GM21723 (cell line): ENCODE measurements at regions not wholly inside any gene's neighbourhood (a gene's known extent, or its start where the extent isn't known, plus 50 kb on each side); places are given as distances from the start of the nearest gene placed in this dataset.

ENCODE experiments used
- ATAC-seq: cut with Tn5 transposase; IDR thresholded peaks from one replicate; pipeline ENCODE4 v1.9.1; 2021; ENCODE audit warnings: mild to moderate bottlenecking, moderate library complexity; ENCODE audit not compliant: unreplicated experiment

DNA sequence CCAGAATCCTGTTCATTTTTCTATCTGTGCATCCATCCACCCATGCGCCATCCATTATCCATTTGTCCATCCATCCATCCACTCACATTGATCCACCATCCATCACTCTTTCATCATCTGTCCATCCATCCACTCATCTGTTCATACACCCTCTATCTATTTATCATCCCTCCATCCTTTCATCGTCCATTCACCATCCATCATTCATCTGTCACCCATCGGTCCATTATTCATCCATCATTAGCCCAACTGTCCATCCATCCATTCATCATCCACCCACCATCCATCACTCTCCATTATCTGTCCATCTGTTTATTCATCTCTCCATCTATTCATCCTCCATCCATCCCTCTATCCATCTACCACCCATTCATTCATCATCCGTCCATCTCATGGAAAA, 125.7 kb upstream of the TMPRSS2 start:
- ATAC-seq, result no peak

DNA sequence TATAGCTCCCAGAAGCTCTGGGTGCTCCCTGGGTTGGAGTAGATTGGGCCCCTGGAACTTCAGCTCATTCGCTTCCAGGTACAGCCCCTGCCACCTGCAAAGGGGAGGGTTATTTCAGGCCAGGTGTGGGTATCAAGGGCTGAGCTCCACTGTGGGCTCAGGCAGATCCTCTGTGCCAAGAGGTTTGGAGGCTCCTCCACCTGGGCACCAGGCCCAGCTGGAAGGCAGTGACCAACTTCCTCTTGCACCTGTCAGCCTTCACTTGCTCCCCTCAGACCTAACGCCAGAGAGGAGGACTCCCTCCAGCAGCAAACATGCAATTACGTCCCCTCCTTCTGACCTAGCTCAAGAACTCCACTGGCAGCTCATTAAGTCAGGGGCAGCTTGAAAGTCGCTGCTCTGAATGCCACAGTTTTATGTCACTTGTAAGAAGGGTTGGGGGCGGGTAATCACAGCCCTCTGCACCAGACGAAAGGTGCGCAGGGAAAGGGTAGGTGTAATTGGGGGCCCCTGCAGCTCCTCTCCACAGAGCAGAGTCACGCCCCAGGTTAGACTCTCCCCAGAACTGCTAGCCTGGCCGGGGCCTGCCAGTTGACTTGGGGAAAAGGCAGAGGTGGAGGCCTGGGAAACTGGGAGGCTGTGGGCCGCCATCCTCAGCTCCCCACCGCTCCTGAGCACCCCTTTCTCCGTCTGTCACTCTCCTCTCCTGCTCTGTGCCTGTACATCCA, 125.0 kb upstream of the TMPRSS2 start:
- no peak for ATAC-seq

DNA sequence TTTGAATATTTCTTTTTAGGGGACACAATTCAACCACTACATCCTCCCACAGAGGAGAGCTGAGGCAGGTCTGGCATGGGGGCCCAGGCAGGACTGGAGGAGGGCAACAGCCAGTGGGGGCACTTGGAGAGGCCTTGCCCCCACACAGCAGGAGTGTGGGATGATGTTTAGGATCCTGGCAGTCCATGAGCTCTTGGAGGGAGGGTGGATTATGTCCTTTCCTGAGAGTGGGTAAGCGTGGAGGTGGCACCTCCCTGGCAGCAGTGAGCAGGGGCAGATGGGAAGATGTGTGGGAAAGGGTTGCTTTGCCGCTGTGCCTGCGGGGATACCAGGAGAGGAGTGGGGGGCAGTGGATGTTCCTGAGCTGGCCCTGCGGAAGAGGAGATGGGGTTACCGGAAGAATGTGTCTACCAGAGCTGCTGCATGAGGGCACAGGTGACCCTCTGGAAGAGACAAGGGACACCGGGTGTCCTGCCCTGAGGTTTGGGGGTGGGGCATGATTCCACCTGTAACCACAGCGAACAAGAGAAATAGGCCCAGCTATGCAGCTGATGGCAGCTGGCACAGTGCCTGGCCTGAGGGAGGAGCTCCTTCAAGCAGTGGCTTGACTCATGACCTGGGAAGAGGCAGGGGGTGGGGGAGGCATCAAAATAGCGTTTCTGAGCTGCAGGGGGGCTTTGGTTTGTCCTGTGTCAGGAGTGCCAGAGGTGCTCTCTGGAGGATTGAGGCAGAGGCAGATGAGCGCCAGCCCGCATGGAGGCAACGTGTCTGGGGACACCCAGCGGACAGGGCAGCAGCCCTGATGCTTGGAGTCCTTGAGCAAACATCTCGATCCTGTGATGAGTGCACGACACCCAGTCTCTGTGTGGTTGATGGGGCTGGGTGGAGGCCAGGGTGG, 123.9 kb upstream of the TMPRSS2 start:
- no peak for ATAC-seq

DNA sequence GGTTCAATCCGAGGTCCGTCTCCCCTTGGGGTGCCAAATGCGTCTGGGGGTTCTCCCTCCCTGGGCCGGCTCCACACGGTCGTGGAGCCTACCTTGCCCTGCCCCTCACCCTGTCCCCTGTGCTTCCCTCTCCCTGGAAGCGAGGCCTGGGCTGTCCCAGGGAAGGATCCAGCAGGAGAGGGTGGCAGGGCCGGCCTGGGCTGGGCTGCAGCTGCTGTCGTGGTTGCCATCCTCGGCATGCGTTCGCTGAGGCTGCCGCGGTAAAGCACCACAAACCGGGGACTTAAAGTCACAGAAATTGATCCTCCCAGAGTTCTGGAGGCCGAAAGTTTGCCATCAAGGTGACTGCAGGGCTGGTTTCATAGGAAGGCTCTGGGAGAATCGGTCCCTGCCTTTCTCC, 123.0 kb upstream of the TMPRSS2 start:
- ATAC-seq, result no peak

DNA sequence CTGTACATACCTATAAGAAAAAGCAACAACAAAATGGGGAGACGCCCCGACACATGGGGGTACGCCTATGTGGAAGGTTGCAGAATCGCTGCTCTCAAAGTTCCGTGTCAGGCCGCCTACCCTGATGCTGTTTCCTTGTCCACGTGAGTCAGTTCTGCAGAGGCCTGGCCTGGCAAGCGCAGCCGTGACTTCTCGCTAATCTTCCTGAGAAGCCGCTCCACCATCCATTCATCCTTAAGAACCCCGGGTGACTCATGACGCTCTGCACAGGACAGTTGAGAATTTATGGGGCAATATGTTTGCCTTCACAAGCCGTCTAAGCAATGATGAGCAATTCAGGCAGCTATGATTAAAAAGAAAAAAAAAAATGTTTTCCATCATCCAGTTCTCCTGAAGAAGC, 122.3 kb upstream of the TMPRSS2 start:
- no peak for ATAC-seq

DNA sequence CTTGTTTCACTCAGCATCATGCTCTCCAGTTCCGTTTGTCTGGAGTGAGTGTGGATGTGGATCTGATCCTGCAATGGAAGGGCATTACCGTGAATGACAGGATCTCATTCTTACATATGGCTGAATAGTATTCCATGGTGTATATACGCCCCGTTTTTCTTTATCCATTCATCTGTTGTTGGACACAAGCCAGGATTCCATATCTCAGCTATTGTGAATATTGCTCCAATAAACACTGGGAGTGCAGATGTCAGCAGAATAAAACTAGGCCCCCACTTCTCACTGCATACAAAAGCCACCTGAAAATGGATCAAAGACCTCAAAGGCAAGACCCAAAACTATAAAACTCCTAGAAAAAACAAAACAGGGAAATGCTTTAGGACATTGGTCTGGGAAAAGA, 120.3 kb upstream of the TMPRSS2 start:
- ATAC-seq, result no peak

DNA sequence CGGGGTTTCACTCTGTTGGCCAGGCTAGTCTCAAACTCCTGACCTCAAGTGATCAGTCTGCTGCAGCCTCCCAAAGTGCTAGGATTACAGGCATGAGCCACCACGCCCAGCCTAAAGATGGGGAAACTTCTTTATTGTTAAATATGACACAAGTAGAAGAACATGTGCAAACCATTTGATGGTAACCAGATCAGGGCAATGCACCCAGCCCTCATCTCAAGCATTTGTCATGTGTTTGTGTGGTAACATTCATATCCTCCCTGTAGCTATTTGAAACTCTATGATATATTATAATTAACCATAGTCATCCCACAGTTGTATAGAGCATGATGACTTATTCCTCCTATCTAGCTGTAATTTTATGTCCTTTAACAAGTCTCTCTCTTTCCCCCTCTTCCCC, 119.5 kb upstream of the TMPRSS2 start:
- no peak for ATAC-seq

DNA sequence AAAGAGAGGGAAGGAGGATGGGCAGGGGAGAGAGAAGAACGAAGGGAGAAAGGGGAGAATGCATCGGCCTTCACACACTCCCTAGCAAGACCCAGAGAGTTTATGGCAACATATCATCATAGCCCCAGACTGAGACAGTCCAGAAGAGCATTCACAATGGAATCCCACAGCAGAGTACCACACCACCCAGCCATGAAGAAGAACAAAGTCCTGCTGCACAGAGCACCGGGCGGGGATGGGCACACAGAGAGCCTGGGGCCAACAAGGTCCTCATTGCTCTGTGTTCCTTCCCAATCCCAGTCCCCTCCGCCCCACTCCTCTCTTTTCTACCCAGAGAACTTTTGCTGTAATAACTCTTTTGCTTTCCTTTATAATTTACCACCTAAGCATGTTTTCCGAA, 118.1 kb upstream of the TMPRSS2 start:
- no peak for ATAC-seq

DNA sequence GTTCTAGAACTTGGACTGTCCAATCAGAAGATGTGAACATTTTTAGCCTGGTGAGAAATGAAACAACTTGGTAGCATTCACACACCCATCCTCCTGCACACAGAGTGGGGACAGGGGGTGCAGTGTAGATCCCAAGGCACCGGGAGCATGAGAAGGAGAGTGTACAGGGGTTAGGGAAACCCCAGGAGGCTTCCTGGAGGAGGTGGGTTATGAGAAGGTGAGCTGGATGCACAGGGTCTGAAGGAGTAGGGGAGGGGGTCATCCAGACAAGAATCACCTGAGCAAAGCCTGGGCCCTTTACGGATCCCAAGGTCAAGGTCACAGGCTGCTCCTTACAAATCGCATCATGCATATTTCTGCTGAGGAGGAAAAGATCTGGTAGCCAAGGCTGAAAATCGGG, 117.5 kb upstream of the TMPRSS2 start:
- no peak for ATAC-seq

DNA sequence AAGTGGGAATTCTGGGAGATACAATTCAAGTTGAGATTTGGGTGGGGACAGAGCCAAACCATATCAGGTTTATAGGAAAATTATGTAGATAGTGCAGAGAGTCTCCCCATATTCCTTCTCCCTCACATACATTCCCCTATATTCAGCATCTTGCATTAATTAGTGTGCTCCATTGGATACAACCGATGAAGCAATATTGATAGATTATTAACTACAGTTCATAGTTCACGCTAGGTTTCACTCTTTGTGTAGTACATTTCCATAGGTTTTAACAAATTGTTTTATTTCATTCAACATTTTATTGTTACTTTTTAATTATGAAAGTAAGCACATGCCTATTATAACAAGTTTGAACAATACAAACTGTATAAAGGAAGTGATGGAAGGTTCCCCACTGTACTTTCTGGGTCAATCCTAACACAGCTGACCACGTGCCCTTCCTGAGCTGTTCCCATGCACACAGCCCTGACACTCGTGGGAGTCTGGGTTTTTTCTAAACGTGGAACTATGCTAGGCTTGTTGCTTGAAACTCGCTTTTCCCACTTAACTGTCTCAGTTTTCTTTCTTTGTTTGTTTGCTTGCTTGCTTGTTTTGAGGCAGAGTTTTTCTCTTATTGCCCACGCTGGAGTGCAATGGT, 116.8 kb upstream of the TMPRSS2 start:
- ATAC-seq, result no peak

DNA sequence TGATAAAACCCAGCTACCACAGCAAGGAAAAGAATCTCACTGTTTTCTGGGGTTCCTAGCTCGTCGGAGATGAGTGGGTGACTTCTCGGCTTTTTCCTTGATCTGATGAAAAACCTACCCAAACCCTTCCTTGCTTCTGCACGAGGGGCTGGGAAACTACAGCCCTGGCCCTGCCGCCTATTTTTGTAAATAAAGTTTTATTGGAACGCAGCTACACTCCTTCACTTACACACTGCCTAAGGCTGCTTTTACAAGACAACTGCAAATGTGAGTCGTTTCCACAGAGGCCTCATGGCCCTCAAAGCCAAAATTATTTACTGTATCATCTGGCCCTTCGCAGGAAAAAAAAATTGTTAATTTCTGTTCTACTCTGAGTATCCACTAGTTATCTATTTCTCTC, 116.0 kb upstream of the TMPRSS2 start:
- ATAC-seq, result no peak

DNA sequence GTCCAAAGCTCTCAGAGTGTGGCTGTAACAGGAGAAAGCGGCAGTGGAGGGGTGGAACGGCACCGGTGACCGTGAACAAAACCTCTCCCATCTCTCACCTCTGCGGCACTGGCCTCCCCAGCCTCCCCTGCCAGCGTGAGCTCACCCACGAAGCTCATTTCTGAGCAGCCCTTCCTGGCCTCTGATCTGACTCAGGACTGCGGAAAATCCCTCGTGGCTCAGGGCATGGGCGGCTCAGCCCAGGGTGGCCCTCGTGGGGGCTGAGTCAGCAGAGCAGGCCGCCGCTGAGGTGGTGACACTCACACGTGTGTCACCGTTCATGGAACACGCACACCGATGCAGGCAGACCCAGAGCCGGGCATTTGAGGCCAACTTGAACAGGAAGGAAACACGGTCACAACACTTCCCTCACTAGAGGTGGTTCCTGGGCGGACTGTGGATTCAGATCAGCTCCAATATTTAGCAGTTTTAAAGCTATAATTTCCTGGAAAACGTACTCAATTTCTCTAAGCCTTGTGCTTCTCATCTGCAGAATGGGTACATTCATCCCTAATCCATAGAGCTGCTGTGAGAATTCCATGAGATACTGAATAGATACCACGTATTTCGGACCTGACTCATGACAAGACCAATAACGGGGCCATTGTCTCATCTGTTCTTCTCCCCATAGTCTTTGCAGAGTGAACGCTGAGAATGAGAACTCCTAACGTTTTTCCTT, 115.0 kb upstream of the TMPRSS2 start:
- no peak for ATAC-seq

DNA sequence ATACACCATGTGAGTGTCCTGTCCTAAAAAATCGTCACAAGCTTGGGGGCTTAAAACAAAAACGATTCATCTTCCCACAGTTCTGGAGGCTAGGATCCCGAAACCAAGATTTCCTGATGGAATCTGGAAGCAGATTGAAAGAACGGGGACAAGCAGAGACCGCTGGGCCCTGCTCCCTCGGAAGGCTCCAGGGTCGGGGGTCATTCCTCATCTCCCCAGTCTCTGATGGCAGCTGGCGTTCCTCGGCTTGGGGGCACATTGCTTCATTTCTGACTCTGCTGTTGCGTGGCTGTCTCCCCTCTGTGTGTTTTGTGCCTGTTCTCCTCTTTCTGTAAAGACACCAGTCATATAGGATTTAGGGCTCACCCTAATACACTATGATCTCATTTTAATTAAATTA, 114.2 kb upstream of the TMPRSS2 start:
- ATAC-seq, result no peak

DNA sequence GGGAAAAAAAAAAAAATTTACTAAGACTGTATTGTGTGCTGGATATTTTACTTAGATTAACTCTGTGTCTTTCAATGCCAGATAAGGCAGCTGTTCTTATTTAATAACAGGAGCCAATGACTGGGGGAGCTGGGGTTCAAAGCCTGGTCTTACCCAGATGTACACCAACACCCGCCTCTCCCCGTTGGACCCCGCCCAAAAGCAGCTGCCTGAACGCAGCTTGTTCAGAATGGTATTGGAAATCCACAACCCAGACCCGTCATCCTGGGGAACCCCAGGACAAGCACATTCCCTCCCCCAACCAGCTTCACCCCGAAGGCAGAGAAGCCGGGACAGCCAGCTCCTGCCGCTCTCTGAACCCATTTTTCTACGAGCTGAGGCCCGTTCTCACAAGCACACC, 113.6 kb upstream of the TMPRSS2 start:
- no peak for ATAC-seq

DNA sequence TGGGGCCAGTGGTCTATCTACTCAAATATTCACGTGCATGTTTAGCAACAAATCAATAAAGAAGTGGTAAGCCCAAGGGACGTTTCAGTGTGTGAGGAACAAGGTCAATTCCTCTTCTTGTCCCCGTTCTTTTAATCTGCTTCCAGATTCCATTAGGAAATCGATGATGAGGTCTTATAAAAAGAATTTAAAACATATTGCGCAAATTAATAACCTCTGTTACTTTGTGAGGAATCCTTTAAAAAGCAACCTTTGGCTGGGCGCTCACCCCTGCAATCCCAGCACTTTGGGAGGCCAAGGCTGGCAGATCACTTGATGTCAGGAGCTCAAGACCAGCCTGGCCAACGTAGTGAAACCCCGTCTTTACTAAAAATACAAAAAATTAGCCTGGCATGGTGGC, 113.0 kb upstream of the TMPRSS2 start:
- ATAC-seq, result no peak

DNA sequence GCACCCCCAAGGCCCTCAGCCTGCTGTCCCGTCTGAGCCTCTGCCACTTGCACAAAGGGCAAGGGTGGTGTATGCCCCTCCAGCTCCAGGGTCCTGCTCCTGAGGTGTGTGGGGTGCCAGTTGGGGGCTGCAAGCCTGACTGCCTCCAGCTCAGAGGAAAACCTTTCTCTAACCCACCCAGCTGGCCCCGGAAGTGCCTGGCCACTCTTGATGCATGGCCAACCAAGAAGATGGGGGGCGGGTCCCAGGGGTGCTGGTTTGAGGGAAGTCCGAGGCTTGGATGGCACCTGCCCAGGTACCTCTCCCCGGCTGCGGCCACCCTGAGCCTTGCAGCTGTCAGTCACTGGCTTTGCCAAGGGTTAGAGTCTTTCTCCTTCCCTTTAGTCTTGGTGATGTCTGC, 112.6 kb upstream of the TMPRSS2 start:
- no peak for ATAC-seq

DNA sequence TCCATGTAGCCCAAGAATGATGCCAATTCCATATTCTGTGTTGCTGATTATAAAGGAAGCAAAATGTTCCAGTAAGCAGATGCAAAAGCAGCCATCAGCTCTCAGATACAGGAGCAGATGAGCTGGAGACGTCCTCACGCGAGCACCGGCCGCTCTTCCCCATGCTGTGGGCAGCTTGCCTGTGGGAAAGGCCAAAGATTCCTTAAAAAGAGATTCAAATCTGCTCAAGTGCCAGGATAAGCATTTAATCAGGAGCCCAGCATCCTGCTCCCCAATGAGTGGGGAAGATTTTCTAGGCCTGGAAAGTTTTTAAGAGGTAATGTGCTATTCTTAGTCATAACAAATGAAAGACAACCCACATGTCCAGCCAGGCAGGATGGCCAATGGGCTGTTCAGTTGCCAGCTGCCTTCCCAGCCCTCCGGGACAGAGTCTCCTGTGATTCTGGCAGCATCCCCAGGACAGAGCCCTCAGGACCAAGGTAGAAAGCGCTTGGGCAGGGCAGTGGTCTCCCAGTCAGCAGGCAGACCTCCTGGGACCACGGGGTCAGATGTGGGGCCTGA, 108.2 kb upstream of the TMPRSS2 start:
- ATAC-seq, result no peak

DNA sequence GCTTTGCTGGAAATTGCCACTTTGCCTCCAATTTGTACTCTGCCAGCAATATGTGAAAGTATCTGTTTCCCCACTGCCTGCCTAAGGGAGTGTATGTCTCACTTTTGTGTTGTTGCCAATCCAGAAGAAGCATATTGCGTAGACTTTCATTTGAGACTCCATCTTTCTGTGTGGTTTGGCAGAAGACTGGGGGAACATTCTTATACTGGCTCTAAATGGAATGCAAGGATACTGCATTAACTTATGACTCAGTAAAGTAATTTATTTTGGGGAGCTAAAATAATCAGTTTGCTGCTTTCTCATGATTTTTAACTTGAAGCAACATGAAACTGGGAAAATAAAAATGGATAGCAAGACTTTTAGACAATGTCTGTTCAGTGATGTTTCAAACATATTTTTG, 107.7 kb upstream of the TMPRSS2 start:
- no peak for ATAC-seq

DNA sequence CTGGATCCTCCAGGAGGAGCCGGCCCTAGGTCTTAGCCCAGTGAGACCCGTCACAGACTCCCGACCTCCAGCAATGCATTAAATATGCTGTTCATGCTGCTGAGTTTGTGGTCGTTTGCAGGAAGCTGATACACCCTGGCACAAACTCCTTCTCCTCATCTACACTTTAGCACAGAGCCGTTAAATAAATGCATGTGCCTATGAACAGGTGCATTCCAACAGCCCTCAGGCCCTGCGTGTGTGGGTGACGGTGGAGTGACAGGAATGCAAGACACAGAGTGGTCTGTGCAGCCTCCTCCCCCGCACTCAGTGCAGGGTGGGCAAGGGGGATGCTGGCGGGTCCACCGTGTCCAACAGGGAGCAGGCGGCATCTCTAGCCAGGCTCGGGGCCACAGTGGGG, 106.6 kb upstream of the TMPRSS2 start:
- ATAC-seq, result no peak

DNA sequence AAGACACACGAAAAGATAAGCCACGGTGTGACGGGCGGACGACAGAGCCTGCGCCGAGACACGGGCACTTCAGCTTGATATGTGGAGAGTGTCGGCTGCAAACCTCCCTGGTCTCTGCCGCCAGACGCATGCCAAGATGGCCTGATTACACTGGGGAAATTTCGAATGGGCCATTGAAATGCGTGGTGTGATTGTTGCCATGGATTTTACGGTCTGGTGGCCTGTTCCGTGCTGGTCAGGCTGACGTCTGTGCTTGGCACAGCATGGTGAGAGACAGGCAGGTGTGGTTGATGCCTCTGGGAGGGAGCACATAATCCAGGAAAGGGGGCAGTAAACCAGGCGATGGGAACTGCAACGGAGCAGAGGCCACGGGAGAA, 105.6 kb upstream of the TMPRSS2 start:
- no peak for ATAC-seq
